Activated gamma-delta T cell treated with anti-CD3 and anti-CD28 coated beads, Interleukin-2, amount 50 U/mL, for 16 hours (primary cell): ENCODE measurements at regions not wholly inside any gene's neighbourhood (a gene's known extent, or its start where the extent isn't known, plus 50 kb on each side); places are given as distances from the start of the nearest gene placed in this dataset.

Source experiments
- DNase-seq: peaks from one replicate; pipeline ENCODE4 v3.0.0-alpha.2; 2020; ENCODE audit warnings: low read depth

DNA sequence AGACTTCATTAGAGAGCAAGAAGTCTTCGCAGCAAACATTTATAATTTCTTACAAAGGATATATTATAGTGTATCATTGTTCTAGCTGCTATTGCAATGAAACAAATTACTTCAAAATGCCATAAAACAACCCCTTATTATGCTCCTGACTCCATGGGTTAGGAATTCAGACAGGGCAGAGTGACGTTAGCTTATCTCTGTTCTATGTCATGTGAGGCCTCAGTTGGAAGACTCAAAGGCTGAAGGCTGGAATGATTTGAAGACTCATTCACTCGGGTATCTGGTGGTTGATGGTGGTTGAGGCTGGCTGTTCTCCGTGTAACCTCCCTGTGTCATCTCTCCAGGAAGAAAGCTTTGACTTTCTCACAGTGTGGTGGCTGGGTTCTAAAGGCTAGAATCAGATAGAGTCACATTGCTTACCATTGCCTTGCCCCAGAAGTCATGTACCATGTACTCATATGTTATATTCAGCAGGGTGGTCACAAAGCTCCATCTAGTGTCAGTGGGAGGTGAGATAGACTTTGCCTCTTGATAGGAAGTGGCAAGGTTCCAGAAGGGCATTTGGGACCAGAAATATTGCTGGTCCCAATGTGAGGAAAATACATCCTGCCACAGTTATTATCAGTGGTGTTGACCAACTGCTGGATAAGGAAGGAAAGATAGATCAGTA, 226.9 kb downstream of the TMEM38B start:
- DNase-seq = no peak

GRCh38 chr9:105928416-105928815, 234.1 kb downstream of the TMEM38B start:
- DNase-seq = no peak

DNA sequence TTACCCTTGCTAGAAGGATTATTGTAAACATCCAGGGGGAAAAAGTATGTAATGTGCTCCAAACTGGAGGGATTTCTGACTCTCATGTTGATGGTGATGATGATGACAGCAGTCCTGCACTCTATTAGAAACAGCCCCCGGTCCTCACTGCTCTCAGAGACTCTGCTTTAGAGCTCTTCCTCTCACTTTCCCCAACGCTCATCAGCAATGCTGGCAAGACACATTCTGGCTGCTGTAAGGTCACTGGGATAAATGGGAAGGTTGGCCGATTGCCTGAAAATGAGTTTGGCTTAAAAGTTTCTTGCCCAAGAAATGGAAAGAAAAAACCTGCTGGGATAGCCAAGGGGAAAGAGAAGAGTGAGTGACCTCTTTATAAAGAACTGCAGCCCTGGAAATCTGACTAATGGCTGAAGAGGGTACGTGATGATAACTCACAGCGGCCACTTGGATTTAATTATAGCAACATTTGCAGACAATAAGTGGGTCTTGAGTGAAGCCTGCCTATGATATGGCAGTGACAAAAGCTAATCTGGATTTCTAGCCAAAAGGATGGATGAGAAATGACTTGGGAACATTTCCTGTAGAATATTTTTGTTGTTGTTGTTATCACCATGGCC, 235.8 kb downstream of the TMEM38B start:
- DNase-seq = no peak

DNA sequence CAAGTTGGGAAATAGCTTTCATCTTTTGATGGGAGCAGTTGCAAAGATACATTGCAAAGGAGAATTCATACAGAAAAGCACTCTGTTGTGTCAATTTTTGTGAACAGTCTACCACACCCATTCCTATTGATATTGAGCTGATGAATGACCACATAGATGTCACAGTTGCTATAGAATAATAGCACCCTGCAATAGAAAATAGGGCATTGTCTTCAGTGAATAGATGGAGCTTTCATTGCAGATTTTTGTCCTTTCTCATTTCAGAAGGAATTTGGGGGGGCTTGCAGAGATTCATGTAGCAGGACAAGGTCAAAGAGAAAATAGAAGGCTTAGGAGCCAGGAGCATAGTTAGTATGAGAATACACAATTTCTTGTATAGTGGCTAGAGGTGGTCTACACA, 237.9 kb downstream of the TMEM38B start:
- no peak for DNase-seq

DNA sequence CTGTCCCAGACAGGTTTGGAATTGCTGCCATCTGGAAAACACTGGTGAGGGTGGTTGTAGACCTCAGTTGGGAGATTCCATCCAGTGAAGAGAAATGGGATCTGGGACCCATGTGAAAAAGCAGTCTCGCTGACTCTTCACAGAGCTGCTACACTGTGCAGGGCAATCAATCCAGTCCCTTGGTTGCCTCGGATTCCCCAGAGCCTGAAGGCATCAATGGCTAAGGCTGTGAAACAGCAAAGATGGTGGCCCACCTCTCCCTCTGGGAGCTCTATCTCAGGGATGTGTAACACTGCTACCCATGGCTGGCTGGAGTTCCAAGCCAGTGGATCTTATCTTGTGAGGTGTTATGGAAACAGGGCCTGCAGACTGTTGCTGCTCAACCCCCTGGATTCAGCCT, 256.1 kb downstream of the TMEM38B start:
- no peak for DNase-seq

- DNase-seq = no peak
These were observed 256.6 kb downstream of the TMEM38B start for GRCh38 chr9:105950894-105951293.

GRCh38 chr9:105954517-105954916, 260.2 kb downstream of the TMEM38B start:
- no peak for DNase-seq

- no peak for DNase-seq
These were observed 263.5 kb downstream of the TMEM38B start for GRCh38 chr9:105957830-105958229.

- DNase-seq = no peak
These were observed 264.2 kb downstream of the TMEM38B start for GRCh38 chr9:105958587-105958986.

- DNase-seq = no peak
These were observed 265.2 kb downstream of the TMEM38B start for GRCh38 chr9:105959531-105959930.

GRCh38 chr9:105963343-105964099, 269.2 kb downstream of the TMEM38B start:
- no peak for DNase-seq

- DNase-seq = no peak
These were observed 269.8 kb downstream of the TMEM38B start for GRCh38 chr9:105964156-105964555.

- no peak for DNase-seq
These were observed 272.5 kb downstream of the TMEM38B start for GRCh38 chr9:105966834-105967233.

DNA sequence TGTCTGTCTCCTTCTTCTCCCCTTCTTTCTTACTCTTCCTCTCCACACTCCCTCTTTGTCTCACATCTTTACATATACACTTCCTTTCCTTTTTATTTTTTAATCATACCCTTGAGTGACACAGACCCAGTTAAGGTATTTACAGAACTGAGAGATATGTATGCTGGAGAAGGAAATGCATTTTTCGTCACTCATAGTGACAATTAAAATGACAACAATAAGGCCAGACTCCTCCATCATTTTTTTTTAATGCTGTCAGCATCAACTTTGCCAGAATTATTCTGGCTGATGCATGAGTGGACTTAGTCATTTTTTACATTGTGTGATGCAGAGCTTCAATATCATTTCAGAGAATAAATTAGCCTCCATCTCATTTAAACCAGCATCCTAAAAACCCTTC, 272.9 kb downstream of the TMEM38B start:
- no peak for DNase-seq

DNA sequence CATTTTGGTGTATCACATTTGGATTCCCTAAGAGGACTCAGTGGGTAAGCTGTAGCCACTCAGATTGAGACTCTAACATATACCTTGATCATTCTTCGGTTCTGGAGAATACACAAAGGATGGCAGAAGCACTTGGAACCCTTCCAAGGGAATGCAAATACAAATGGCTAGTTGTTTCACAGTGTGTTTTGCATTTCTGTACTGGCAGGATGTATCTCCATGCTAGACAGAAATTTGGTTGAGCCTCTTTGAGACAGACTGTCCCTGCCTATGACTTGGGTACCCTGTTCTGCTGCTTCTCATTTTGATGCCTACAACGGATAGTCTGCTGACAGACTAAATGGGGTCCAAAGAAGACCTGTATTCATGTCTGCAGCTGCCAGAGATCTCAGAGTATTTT, 273.5 kb downstream of the TMEM38B start:
- no peak for DNase-seq

GRCh38 chr9:105968811-105969466, 274.6 kb downstream of the TMEM38B start:
- no peak for DNase-seq

GRCh38 chr9:105969636-105970035, 275.3 kb downstream of the TMEM38B start:
- DNase-seq = no peak

DNA sequence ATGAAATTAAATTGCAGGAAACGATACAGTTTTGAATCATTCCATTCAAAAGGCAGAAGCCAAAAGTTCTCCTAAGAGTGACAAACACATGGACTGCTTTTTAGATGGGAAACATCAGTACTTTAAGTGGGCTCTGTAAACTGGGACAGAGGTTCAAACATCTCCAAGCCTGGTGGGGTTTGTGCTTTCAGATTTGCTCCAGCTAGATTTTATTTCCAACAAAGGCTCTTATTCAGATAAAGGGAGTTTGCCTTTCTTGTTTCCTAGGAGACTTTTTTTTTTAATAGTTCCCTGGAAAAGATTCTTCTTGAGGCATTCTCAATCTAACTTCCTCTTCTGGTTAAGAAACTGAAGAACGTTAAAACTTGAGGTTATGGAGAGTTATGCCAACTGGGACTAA, 277.6 kb downstream of the TMEM38B start:
- no peak for DNase-seq

GRCh38 chr9:105972466-105973204, 278.3 kb downstream of the TMEM38B start:
- no peak for DNase-seq

DNA sequence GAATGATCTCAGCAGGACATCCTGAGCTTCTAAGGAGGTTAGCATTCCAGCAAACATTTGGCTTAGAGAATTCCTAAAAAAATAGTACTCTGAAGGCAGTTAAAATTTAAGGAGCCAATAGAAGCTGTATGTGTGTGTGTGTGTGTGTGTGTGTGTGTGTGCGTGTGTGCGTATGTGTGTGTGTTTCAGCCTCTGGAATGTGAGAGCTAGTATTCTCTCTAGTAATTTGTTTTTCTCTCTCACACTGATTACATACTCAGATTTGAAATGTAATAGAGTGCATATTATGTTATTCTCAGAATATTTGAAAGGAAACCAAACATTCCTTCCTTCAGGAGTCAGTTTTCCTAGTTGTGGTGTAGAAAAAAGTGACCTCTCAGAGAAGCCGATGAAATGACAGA, 279.6 kb downstream of the TMEM38B start:
- no peak for DNase-seq

- DNase-seq = no peak
These were observed 281.7 kb downstream of the TMEM38B start for GRCh38 chr9:105975886-105976645.
